Heart left ventricle (tissue), 13 donors: ENCODE measurements at regions not wholly inside any gene's neighbourhood (a gene's known extent, or its start where the extent isn't known, plus 50 kb on each side); places are given as distances from the start of the nearest gene placed in this dataset.

Source experiments
- POLR2A ChIP-seq, 2 donors: fragments of 450-650 bp; IDR thresholded peaks; one replicate each; pipeline ENCODE4 v1.6.1; 2017; ENCODE audit warnings: antibody characterized with exemption in 2 of 2, mild to moderate bottlenecking in 2 of 2, moderate library complexity in 2 of 2
- TF ChIP-seq, protein P1 (sequence below), 12 donors: fragments of 200-600 bp; sonication (generic) in 4 of 12; IDR thresholded peaks; one replicate each; pipeline versions ENCODE4 v1.5.0 to v1.8.0; 2018 to 2022; ENCODE audit warnings: antibody characterized with exemption in 12 of 12, mild to moderate bottlenecking in 5 of 12
- donor health status: ischemic (EF 13 %, LVEDD 7.1; RV severe dilation, severe dysfunction).
- donor health status: DM: no; HTN: yes; CAD: no.
- donor health status: DM: no; HTN: no; CAD: no.
- donor health status: ischemic (EF 25% LVEDD 6.9; RV normal size, moderate dysfunction).
- donor health status: ischemic (EF 25% LVEDD 5.7; RV mildly dilated, moderate dysfunction).
- donor health status: ischemic (EF 35%, LVEDD 5.7; RV mildly dilated, moderate dysfunction).
- donor health status: nonischemic (EF 11% LVEDD 7.7; RV severe dilation, severe dysfunction).
- donor health status: DM: yes; HTN: yes; CAD: no.
- donor health status: PGD.
- donor health status: ischemic (EF 29% LVEDD 5.4; RV normal size, mild dysfunction).
- donor health status: nonischemic (EF 23%, LVEDD 6.1; RV moderate dilation, normal function).

DNA sequence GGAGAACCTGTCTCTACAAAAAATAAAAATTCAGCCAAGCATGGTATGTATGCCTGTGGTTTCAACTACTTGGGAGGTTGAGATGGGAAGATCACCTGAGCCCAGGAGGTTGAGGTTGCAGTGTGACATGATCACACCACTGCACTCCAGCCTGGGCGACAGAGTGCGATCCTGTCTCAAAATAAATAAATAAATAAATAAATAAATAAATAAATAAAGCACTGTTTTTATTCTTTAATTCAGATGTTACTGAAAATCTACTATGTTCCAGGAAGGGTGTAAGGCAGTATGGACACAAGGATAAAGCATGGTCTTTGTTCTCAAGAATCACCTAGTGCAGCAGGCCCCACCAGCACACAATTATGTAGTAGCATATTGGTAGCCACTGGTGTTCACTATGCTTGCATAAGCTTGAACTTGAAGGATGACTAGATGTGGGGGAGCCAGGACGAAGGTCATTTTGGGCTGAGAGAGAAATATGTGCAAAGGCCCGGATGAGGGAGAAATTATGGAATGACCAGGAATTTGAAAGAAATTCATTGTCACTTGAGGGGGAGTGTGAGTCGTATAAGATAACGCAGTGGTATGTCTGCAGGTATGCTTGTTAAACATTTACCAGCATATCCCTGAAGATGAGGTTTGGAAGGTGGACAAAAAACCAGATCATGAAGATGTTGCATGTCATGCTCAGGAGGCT lies 70.2 kb upstream of the CD180 start:
- no peak for TF ChIP-seq POLR2A (IDR thresholded peaks at IDR 0.05)
- TF ChIP-seq, protein P1, sequence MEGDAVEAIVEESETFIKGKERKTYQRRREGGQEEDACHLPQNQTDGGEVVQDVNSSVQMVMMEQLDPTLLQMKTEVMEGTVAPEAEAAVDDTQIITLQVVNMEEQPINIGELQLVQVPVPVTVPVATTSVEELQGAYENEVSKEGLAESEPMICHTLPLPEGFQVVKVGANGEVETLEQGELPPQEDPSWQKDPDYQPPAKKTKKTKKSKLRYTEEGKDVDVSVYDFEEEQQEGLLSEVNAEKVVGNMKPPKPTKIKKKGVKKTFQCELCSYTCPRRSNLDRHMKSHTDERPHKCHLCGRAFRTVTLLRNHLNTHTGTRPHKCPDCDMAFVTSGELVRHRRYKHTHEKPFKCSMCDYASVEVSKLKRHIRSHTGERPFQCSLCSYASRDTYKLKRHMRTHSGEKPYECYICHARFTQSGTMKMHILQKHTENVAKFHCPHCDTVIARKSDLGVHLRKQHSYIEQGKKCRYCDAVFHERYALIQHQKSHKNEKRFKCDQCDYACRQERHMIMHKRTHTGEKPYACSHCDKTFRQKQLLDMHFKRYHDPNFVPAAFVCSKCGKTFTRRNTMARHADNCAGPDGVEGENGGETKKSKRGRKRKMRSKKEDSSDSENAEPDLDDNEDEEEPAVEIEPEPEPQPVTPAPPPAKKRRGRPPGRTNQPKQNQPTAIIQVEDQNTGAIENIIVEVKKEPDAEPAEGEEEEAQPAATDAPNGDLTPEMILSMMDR (IDR thresholded peaks at IDR 0.05): no peak
